ENCODE measurements at regions not wholly inside any gene's neighbourhood (a gene's known extent, or its start where the extent isn't known, plus 50 kb on each side); places are given as distances from the start of the nearest gene placed in this dataset.

- no peak for TF ChIP-seq MAX (IDR thresholded peaks at IDR 0.05)
- no peak for TF ChIP-seq REST (IDR thresholded peaks at IDR 0.05; ENCODE audit: borderline replicate concordance in 1 of 2, low read depth in 1 of 2, low read length in 2 of 2)
- TF ChIP-seq POLR2A (IDR thresholded peaks at IDR 0.05; ENCODE audit: insufficient read depth in 1 of 2, low read depth in 2 of 2, low read length in 2 of 2), result no peak
These were observed 246.8 kb downstream of the MYLK4 start for GRCh38 chr6:2503816-2504494.
